ENCODE measurements at regions not wholly inside any gene's neighbourhood (a gene's known extent, or its start where the extent isn't known, plus 50 kb on each side); places are given as distances from the start of the nearest gene placed in this dataset.
A peak's percentile ranks its signal among the peaks of the same experiment; 100 is the strongest.

DNA sequence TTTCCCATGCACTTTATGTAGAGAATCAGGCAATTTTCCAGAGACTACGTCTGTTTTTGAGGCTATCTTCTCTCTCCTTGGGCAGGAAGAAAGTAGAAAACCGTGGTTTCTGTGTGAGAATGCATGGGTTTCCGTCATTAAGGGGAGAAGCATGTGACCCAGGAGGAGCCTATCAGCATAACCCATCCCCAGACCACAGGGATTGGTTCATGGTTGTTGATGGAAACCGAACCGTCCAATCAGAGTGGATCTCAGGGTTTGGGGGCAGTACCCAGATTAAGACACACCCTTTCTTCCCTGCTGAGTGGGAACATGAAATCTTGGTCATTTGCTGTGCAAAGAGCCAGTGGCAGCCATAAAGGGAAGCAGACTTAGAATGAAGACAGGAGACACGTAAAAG lies 517.8 kb downstream of the MN1 start:
- no peak for DNase-seq (ENCODE audit: low read depth)

DNA sequence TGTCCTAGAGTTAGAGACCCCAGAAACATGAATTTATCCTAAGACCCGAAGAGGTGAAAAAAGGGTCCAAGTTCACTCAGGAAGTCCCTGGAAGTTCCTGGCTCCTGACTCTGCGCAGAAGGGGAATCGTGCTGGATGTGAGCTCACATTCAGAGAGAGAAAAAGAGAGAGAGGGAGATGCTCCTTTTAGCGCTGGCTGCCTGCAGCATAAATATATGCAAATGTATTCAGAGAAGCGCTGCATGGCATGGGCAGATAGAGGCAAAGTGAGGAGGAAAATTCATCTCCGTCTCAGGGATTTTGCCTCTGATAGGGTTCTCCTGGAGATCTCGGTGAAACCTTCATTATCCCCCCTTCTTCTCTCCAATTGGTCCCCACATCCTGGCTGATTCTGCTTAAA lies 517.2 kb downstream of the MN1 start:
- no peak for DNase-seq (ENCODE audit: low read depth)

DNA sequence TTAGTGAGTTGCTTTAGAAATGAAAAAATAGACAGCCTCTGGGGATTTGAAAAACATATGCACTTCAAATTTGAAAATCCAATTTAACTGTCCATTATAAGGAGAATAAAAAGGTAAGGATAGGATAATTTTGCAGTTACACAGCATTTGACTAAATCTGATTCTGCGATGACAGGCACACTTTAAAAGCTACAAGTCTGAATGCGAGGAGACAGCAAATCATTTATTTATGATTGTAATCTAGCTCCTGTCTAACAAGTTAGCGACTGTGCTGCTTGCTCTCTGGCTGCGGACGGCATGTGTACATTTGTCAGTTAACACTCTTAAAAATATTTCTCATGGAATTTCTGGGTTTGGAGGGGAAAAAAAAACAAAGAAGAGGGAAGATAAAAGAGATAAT lies 514.8 kb downstream of the MN1 start:
- DNase-seq (ENCODE audit: low read depth): no peak

DNA sequence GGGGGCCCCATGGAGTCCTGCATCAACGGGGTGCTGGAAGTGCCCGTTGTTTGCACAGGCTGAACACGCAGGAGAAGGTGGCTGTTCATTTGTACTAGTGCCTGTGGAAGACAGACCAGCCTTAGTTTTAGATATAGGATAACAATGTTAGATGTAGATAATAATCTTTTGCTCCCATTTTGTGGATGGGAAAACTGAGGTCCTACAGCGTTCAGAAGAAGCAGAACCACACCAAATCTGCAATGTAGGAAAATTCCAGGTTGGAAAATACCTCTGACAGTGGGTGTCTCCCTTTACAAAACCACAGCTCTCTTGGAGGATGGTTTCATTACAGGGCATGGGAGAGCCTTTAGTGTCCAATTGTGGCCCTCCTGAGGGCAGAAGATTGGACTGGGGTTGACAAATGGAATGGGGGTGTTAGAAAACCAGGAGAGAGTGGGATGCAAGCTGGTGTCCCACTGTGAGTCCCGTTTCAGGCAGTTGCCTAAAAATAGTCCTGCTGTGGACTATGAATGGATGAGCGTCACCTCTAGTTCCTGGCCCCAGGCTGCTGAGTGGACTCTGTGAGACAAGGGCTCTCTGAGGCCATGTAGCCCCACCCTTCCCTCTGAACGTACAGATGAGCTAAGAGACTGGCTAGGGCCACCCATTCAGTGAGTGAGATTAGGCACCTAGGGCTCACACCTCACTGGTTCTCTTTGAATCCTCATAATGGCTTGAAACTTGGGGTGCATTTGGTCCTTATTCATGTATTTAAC lies 508.8 kb downstream of the MN1 start:
- peak; percentile 17 for DNase-seq (ENCODE audit: low read depth)

DNA sequence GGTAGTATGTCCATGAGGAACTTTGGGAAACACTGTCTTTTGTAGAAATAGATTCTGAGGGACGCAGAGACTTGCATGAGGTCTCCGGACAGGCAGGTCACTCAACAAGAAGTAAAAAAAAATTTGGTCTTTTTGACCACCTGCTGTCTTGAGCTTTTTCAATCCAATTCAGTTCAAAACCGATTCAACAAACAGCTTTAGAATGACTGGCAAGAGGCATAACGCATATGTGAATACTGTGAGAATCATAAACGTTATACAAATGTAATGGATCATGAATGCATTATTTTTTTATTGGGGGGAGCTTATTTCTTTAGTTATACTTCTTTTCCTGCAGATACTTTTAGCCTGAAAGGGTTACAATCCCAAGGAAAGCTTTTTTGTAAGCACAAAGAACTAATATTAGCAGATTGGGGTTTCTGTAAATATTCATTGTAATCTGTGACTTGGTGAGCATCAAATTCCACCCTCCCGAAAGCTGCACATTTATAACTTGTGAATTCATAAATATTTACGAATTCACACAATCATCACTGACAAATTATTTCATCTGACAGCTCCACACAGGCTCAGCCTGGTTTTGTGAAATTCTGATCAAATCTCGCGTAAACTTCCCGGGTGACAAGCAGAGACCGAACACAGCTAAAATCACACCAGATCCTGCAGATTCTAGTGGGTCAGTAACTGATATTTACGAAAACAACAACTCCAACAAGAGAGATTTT lies 507.7 kb downstream of the MN1 start:
- no peak for DNase-seq (ENCODE audit: low read depth)

DNA sequence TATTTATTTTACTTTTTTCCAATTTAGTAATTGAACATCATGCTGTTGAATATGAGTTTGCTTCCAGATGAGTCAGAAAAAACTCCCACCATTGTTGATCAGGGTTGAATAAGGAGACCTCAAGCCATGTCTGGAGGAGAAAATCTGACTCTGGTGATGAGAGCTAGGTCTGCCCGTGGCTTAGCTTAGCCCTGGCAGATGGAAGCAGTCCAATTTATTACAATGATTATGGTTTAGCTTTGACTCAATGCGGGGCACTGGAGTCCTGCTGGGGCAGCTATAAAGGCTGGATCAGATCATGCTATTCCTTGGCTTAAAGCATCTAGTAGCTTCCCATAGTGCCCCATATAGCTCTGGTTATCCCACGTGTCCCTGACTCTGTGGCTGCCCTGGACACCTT lies 506.5 kb downstream of the MN1 start:
- no peak for DNase-seq (ENCODE audit: low read depth)

DNA sequence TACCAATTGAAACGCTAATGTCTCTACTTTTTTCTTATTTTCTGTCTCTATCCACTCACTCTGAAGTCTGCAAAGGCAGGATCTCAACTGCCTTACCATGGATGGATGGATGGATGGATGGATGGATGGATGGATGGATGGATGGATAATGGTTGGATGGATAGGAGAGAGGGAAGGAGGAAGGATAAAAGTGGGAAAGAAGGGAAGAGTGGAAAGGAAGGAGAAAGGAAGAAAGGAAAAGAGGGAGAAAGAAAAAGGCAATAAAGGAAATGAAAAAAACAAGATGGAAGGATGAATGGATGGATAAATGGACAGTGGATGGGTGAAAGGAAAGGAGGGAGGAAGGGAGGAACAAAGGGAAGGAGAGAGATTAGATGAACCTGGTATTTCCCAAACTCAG lies 506.0 kb downstream of the MN1 start:
- no peak for DNase-seq (ENCODE audit: low read depth)

DNA sequence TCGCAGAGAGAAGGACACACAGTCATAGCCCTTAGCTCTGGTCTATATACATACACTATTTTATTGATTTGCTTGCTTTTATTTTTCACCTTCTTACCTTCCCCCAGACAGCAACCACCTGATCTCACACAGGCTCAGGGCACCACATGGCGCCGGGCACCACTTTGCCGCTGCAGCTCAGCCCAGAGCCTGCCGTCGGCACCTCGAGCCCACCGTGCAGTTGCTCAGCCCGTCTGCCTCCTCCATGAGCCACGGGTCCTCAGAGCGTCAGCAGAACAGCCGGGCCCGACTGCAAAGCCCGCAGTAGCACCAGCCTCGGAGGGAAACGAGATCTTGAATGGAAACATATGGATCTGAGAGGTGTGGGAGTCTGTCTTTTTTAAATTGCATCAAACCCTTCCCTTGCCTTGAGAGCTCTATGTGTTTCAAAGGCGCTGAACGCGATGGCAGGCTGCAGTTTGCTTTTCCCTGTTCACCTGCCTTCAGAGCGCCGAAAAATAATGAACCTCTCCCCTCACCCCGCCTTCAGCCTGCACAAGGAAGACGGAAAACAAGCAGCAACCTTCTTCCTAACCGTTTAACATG lies 505.4 kb downstream of the MN1 start:
- DNase-seq (ENCODE audit: low read depth): no peak

DNA sequence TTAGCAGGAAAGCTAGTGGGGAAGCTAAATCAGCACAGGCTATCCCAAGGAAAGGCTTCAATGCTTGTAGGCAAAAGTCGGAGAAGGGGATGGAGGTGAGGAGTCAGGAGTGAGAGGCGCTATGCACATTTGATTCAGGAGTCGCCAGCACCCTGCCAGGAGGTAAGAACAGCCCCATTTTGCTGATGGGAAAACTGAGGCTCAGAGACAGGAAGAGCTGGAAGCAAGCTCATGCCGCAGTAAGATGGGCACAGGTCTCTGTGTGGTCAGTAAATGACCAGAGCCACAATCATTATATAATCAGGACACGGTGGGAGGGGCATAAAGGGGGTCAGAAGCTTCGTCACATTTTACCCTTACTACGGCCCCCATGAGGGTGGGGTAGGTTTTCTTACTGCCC lies 504.4 kb downstream of the MN1 start:
- DNase-seq (ENCODE audit: low read depth): no peak

DNA sequence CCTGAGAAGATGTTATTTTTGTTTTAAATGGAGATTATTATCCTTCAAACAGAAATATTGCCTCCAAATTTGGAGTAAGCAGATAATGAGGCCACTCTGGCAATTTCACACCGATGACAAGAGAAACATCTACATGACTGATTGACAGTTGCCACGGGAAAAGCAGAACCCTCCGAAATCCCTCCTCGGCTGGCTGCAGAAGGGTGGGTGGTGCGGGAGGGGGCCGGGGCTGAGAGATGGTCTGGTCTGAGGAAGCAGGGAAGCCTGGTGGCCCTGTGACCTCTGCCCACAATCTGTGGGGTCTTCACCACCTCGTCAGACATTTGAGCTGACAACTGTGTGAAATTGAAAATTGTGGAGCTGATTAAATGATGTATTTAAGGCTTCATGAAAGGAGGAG lies 503.2 kb downstream of the MN1 start:
- no peak for DNase-seq (ENCODE audit: low read depth)

DNA sequence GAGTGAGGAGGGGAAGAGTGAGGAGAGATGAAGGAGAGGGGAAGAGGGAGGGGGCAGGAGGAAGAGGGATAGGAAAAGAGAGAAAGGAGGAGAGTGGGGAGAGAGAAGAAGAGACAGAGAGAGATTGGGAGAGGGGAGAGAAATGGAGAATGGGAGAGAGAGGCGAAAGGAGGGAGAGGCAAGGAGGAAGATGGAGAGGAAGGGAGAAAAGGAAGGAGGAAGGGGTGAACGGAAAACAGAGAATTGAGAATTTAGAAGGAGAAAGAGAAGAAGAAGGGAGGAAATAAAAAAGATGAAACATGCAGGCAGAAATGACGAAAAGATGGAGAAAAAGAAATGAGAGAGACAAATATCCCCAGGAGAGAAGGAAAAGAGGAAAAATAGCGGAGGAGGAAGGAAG lies 502.8 kb downstream of the MN1 start:
- no peak for DNase-seq (ENCODE audit: low read depth)

DNA sequence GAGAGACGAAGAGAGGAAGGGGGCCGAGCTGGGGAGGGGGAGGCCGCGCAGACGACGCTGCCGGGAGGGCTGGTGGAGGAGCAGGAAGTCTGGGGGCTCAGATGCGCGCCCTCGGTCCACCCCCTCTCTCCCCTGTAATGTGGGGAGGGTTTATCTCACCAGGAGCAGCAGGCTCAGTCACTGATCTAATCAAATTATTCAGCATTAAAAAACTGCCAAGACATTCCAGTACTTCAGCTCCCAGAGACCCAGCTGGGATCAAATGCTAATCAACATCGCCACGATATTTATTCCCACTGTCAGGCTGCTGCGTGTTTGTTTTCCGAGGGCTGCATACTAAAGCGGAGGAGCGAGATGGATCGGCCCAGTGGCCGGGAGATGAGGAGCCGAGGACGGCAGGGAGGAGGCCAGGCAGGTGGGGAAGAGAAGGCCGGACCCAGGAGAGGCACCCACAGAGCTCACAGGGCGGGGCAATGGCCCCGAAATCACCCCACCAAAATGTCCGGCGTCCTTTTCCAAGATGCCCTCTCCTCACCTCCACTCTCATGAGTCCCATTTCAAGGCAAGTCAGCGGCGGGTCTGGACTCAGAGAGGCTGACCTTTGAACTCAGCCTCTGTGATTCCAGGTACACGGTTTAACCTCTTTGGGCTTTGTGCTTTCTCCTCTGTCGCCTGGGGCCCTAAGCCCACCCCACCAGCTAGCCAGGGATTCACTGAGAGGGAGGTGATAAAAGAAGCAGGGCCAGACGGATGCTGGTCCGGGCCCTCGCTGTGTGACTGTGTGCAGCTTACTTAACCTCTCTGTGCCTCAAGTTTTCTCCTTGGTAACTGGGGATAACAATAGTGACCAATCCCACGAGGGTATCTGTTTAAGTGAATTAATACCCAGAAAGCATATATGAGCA lies 502.1 kb downstream of the MN1 start:
- no peak for DNase-seq (ENCODE audit: low read depth)

DNA sequence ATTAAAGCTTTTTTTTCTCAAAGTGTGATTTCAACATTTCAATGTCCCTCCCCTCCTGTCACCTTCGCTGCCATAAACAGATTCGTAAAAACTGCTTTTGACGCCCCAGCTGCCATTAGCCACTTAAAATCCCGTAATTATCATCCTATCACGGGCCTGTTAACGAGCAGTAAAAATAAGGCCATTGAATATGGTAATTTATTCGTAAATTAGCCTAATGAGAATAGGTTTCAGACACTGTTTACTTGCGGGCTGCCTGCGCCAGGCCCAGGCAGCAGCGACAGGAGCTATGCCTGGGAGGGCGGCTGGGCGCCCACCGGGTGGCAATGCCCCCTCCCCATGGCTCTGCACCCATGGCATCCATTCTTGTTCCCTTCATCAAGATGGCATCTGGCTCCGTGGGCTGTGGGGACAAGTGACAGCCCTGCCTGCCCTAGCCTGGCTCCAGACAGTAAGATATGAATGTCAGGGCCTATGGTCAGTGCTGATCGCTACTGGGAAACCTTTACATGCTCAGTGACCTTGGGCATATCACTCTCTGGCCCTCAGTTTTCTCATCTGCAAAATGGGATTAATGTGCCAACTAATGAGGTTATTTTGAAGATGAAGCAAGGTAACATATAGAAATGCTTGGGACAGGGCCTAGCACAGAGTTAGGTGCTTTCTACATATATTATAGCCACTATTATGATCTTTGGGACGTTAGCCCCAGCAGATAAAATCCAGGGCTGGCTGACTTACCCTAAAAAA lies 500.8 kb downstream of the MN1 start:
- DNase-seq (ENCODE audit: low read depth): no peak

DNA sequence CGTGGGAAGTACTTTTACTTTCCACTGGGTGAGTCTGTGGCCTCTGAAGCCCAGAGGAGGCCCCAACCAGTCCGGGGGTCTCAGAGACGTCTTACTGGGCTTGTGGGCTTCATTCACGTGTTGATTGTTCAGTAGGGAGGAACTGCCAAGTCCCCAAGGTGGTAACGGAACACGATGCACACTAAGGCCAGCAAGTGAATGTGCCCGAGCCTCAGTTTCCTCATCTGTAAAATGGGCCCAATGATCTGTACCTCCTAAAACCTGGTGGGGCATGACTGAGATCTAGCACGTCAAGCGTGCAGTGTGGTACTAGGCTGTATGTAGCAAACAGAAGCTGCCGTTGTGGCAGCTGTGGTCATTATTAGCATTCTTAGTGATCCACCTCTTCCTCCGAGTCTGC lies 499.1 kb downstream of the MN1 start:
- no peak for DNase-seq (ENCODE audit: low read depth)

DNA sequence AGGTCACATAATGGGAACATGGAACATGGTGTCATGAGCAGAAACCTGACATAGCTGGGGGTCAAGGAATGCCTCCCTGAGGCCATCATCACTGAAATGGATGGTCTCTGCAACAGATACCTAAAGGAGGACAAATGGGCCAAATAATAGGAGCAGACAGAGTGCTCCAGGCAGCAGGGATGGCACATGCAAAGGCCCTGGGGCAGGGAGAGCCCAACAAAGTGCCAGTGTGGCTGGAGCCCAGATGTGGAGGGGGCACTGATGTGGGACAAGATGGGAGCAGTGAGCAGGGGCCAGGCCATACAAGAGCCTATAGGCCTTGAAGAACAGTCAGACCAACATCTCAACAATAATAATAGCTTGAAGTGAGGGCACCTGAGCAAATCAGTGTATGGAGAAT lies 497.8 kb downstream of the MN1 start:
- DNase-seq (ENCODE audit: low read depth): no peak

DNA sequence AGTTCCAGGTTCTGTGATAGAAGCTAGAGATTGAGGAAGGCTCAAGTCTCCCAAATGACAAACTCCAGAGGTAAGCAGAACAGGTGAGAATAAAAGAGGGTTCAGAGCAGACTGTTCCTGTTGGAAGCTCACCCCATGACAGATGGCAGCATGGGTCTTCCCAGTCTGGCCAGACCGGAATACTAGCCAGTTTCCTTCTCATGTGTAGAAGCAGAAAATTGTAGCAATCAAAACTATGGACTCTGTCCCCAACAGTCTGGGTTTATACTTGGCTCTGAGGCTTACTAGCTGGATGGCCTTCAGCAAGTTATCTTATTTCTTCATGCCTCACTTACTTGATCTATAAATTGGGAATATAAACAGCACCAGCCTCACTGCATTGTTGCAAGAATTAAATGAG lies 494.8 kb downstream of the MN1 start:
- DNase-seq (ENCODE audit: low read depth): no peak

DNA sequence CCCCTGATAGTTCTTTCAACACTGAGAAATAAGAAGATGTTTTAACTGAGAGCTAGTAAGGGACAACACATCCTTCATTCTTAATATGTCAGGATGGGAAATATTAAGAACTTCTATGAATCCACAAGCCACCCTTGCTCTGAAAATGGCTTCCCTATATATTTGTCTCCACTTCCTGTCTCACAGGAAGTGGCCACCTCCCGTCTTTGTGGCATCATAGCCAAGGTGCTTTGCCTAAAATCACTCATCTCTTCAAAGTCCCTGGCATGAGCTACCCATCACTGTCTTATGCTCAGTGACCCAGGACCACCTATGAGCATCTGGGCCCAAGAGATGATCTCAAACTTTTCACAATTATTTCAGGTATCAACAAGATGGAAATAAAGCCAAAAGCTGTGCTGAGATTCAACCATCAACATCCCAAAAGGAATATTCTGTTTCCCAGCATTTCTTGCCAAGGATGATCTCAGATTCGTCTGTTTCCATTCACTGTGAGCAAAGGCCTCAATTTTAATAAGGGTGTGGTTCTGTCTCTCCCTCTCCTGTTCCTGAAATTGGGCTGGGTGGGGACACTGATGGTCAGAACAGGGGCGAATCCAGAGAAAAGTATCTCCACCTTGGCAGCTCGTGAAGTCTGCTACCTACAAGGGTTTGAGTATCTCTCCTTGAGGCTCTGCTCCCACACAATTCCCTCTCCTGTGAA lies 493.9 kb downstream of the MN1 start:
- DNase-seq (ENCODE audit: low read depth): no peak

DNA sequence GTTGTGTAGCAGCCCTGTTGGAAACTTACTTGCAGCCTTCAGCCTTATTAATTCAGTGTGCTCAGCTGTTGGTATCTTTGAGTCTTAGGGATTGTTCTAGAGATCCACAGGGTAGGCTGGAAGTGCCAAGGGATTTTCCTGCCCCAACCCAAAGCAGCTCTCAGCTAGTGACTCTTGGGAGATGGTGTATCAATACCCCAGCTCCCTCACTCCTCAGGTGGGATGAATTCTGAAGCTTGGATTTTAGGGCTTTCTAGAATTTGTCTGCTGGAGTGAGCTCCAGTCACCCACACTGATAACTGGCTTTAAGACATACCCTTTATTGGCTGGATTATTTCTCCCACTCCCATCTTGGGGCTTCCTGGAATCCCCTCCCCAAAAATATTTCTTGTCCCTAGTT lies 493.0 kb downstream of the MN1 start:
- no peak for DNase-seq (ENCODE audit: low read depth)

DNA sequence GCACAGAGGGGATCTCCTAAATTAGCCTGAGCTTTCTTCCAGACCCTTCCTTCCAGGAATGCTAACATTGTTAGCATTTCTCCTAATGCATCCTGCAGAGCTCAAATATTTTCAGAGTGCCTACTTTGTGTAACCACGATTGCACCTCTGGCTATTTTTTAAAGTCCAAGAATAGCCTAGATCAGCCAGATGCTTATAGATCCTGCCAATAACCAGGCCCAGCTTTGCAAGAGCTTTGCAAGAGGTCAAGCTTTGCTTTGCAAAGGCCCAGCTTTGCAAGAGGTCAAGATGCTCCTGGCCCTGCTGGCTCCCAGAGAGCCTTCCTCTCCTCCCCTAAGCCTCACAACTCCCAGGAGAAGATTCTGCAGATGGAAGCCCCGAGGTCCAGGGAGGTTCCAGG lies 491.9 kb downstream of the MN1 start:
- no peak for DNase-seq (ENCODE audit: low read depth)

DNA sequence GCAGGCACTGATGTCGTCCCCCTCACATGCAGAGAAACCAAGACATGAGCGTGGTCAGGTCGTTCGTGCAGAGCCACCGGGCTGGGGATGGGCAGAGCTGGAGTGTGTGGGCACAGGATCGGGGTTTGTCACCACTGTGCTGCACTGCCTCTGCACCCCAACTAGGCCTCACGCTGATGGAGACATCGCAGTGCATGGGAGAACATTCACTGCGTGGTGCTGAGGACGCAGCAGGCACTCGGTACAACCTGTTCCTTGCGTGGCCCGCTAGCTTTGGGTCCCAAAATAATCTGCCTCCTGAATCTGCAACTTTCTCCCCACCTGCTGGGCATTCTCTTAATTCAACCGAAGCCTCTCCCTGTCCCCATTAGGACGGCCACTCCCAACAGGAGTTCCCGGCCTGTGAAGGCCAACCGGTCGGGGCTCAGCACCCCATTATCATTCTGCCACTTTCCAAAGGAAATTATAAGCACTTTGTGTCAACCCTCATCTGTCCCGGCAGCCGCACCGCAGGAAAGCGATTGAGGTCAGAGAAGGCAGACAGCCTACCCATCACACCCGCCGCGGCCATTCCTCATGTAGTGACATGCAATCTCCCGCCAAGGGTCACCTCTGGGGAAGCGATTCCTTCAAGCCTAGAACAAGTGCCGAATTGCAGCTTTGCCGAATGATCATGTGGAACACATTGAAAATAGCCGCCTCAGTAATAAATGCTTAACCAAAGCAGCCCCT lies 490.4 kb downstream of the MN1 start:
- DNase-seq (ENCODE audit: low read depth): no peak

Measured in Daoy (cell line).